MM.1S (cell line): ENCODE measurements at regions not wholly inside any gene's neighbourhood (a gene's known extent, or its start where the extent isn't known, plus 50 kb on each side); places are given as distances from the start of the nearest gene placed in this dataset.

Experiments used
- CTCF ChIP-seq: fragments of 300-600 bp; sonication (generic); IDR thresholded peaks from 2 replicates; pipeline ENCODE4 v1.5.1; 2016; ENCODE audit warnings: antibody characterized with exemption, low read length, mixed read lengths
- EZH2 ChIP-seq: fragments of 300-600 bp; sonication (generic); optimal IDR thresholded peaks from 2 replicates; pipeline ENCODE3; 2017; ENCODE audit warnings: low read depth, mild to moderate bottlenecking, antibody characterized with exemption, low read length, mixed read lengths
- EZH2phosphoT487 ChIP-seq: fragments of 300-600 bp; sonication (generic); IDR thresholded peaks from 2 replicates; pipeline ENCODE4 v1.6.1; 2018; ENCODE audit warnings: antibody characterized with exemption, low read length

- TF ChIP-seq CTCF, result no peak
- no peak for TF ChIP-seq EZH2phosphoT487
- TF ChIP-seq EZH2, result no peak
Measured at GRCh38 chr13:39985071-39985470, 329.6 kb downstream of the COG6 start.
